IPS-11a (cell line): ENCODE measurements at regions not wholly inside any gene's neighbourhood (a gene's known extent, or its start where the extent isn't known, plus 50 kb on each side); places are given as distances from the start of the nearest gene placed in this dataset.

Experiments used
- H3K4me3 ChIP-seq: one replicate; pipeline ENCODE4 v1.5.1; 2013; ENCODE audit warnings: low read depth, low read length, control low read depth

- H3K4me3 ChIP-seq = no peak overlapping the region
Observed at GRCh38 chr4:151953312-151953711, 192.5 kb upstream of the GATB start.

GRCh38 chr4:151952711-151953254 is 192.0 kb upstream of the GATB start:
- H3K4me3 ChIP-seq = no peak overlapping the region

- H3K4me3 ChIP-seq = no peak overlapping the region
Observed at GRCh38 chr4:151952137-151952536, 191.3 kb upstream of the GATB start.

- no peak overlapping the region for H3K4me3 ChIP-seq
Observed at GRCh38 chr4:151951671-151952050, 190.9 kb upstream of the GATB start.

- no peak overlapping the region for H3K4me3 ChIP-seq
Observed at GRCh38 chr4:151950993-151951670, 190.3 kb upstream of the GATB start.

GRCh38 chr4:151948351-151949016 is 187.7 kb upstream of the GATB start:
- no peak overlapping the region for H3K4me3 ChIP-seq

GRCh38 chr4:151946718-151947117 is 185.9 kb upstream of the GATB start:
- no peak overlapping the region for H3K4me3 ChIP-seq

- no peak overlapping the region for H3K4me3 ChIP-seq
Observed at GRCh38 chr4:151942971-151943370, 182.2 kb upstream of the GATB start.

- no peak overlapping the region for H3K4me3 ChIP-seq
Observed at GRCh38 chr4:151940926-151941617, 180.3 kb upstream of the GATB start.

GRCh38 chr4:151940291-151940690 is 179.5 kb upstream of the GATB start:
- H3K4me3 ChIP-seq = no peak overlapping the region

- no peak overlapping the region for H3K4me3 ChIP-seq
Observed at GRCh38 chr4:151939670-151940069, 178.9 kb upstream of the GATB start.

- H3K4me3 ChIP-seq = no peak overlapping the region
Observed at GRCh38 chr4:151935411-151935810, 174.6 kb upstream of the GATB start.

- H3K4me3 ChIP-seq = no peak overlapping the region
Observed at GRCh38 chr4:151934766-151935165, 174.0 kb upstream of the GATB start.

- no peak overlapping the region for H3K4me3 ChIP-seq
Observed at GRCh38 chr4:151933122-151933827, 172.5 kb upstream of the GATB start.

GRCh38 chr4:151931563-151931962 is 170.8 kb upstream of the GATB start:
- H3K4me3 ChIP-seq = no peak overlapping the region

- H3K4me3 ChIP-seq = no peak overlapping the region
Observed at GRCh38 chr4:151930372-151930771, 169.6 kb upstream of the GATB start.

GRCh38 chr4:151928112-151928511 is 167.3 kb upstream of the GATB start:
- H3K4me3 ChIP-seq = no peak overlapping the region

- H3K4me3 ChIP-seq = no peak overlapping the region
Observed at GRCh38 chr4:151922811-151923210, 162.0 kb upstream of the GATB start.

- no peak overlapping the region for H3K4me3 ChIP-seq
Observed at GRCh38 chr4:151922306-151922705, 161.5 kb upstream of the GATB start.

GRCh38 chr4:151921811-151922210 is 161.0 kb upstream of the GATB start:
- no peak overlapping the region for H3K4me3 ChIP-seq

GRCh38 chr4:151921386-151921785 is 160.6 kb upstream of the GATB start:
- H3K4me3 ChIP-seq = no peak overlapping the region
